ENCODE measurements at regions not wholly inside any gene's neighbourhood (a gene's known extent, or its start where the extent isn't known, plus 50 kb on each side); places are given as distances from the start of the nearest gene placed in this dataset.

DNA sequence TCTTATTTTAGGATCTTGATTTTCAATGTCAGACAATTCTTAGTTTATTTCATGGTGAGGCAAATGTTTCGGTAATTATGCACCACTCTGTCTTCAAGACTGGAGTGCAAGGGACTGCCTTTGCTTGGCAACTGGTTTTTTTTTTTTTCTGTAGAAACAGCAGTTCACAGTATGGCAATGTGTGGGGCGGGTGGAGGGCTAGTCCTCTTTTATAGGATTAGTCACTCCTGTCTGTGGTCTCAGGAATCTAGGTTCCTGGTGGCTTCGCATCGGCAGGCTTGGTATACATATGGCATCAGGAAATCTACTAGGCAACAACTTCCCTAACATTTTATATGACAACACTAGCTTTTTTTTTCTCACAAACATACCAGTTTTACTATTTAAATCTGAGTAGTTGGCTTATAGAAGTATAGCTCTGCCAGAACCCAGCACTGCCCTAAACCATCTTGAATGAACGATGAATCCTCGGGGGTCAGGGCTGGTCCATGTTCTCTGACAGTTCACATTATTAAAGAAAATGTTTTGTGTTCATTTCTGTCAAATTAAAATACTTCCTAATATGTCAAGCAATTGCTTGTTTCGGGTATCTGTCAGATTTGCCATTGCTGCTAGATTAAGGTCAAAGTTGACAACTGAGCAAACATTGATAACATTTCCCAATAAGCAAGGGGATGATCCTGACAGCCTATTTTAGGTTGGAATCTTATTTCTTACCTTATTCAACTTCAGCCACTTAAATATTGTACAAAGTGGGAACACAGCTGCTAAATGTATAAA is 289.7 kb upstream of the VSTM2A start:
- H3K27ac ChIP-seq (ENCODE audit: insufficient read depth, low read depth, low read length): no peak overlapping the region
- BruUV-seq (replicated peaks): no TSS peak
- H3K79me2 ChIP-seq (ENCODE audit: control insufficient read depth, insufficient read depth, low read length): no peaks in the 10 kb centered on the region
- H3K9ac ChIP-seq (replicated peaks; ENCODE audit: extremely low read depth, insufficient read depth, low read length): no peak overlapping the region
- H3K4me2 ChIP-seq (ENCODE audit: insufficient read depth, low read length): no peak overlapping the region
- no peaks in the 10 kb centered on the region for H4K20me1 ChIP-seq (replicated peaks; ENCODE audit: control insufficient read depth, extremely low read depth, insufficient read depth, low read length)
- no peak for DNase-seq (ENCODE audit: low read depth, low spot score)
- FAIRE-seq: no peak
- H3K9me3 ChIP-seq (replicated peaks; ENCODE audit: control insufficient read depth, insufficient read depth, low read length): no peaks in the 10 kb centered on the region
- ChIA-PET CTCF (no interaction called here), POLR2A (no interaction called here)
- H3K27me3 ChIP-seq (ENCODE audit: control insufficient read depth in 2 of 2, insufficient read depth in 2 of 2, low read length in 2 of 2): no peaks in the 10 kb centered on the region
- no peak for TF ChIP-seq JUN (IDR thresholded peaks at IDR 0.05; ENCODE audit: borderline replicate concordance, insufficient read depth, insufficient read length, low read depth)
- TF ChIP-seq EZH2 (IDR thresholded peaks at IDR 0.05; ENCODE audit: borderline replicate concordance, low read depth, low read length, severe bottlenecking): no peak
- TF ChIP-seq, protein P1, sequence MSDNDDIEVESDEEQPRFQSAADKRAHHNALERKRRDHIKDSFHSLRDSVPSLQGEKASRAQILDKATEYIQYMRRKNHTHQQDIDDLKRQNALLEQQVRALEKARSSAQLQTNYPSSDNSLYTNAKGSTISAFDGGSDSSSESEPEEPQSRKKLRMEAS (IDR thresholded peaks at IDR 0.05; ENCODE audit: insufficient read depth, insufficient read length): no peak
- dilution Hi-C loops (cut with MboI; ENCODE audit: extremely low pct_ligation_motif_present, low sequenced_read_pairs) (no loop called here), intact Hi-C loops (cut with micrococcal nuclease) (no loop called here)
- no peaks in the 10 kb centered on the region for H3K9me1 ChIP-seq (replicated peaks; ENCODE audit: control insufficient read depth, extremely low read depth, insufficient read depth, low read length)
- H3K4me1 ChIP-seq (ENCODE audit: control insufficient read depth, extremely low read depth, insufficient read depth, low read length): no peaks in the 10 kb centered on the region
- H2AFZ ChIP-seq (ENCODE audit: low read depth, low read length): no peak overlapping the region
- H3K36me3 ChIP-seq (ENCODE audit: control insufficient read depth in 2 of 2, extremely low read depth in 1 of 2, insufficient read depth in 2 of 2, low read length in 2 of 2): no peaks in the 10 kb centered on the region
- no peak overlapping the region for H3K4me3 ChIP-seq (replicated peaks in 1 of 3; ENCODE audit: insufficient read depth in 1 of 3, low read depth in 1 of 3, low read length in 3 of 3)

DNA sequence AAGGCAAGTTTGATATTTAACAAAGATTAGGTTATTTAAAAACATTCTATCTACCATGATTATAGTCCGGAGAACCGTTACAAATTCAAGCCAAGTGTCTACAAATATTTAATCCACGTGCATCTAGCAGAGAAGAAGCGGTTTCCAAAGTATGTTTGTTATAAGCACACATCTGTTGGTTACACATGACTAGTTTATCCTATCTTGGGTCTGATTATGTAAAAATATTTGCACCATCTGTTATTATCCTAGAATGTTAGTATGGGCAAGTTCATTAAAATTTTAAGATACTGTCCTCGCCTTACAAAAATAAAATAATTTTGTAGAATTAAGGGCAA is 289.2 kb upstream of the VSTM2A start:
- H3K9me1 ChIP-seq (replicated peaks; ENCODE audit: control insufficient read depth, extremely low read depth, insufficient read depth, low read length): no peaks in the 10 kb centered on the region
- no peaks in the 10 kb centered on the region for H3K36me3 ChIP-seq (ENCODE audit: control insufficient read depth in 2 of 2, extremely low read depth in 1 of 2, insufficient read depth in 2 of 2, low read length in 2 of 2)
- POLR2A ChIA-PET: no interaction called here
- no peak overlapping the region for H3K9ac ChIP-seq (replicated peaks; ENCODE audit: extremely low read depth, insufficient read depth, low read length)
- no TSS peak for BruUV-seq (replicated peaks)
- no peaks in the 10 kb centered on the region for H3K4me1 ChIP-seq (ENCODE audit: control insufficient read depth, extremely low read depth, insufficient read depth, low read length)
- H3K27ac ChIP-seq (ENCODE audit: insufficient read depth, low read depth, low read length): no peak overlapping the region
- no peaks in the 10 kb centered on the region for H3K9me3 ChIP-seq (replicated peaks; ENCODE audit: control insufficient read depth, insufficient read depth, low read length)
- dilution Hi-C loops (cut with MboI; ENCODE audit: extremely low pct_ligation_motif_present, low sequenced_read_pairs) (no loop called here), intact Hi-C loops (cut with micrococcal nuclease) (no loop called here)
- TF ChIP-seq EZH2 (IDR thresholded peaks at IDR 0.05; ENCODE audit: borderline replicate concordance, low read depth, low read length, severe bottlenecking): no peak
- no peak for TF ChIP-seq FOS (IDR thresholded peaks at IDR 0.05; ENCODE audit: borderline replicate concordance, insufficient read depth, low read length)
- TF ChIP-seq, protein P1 (IDR thresholded peaks at IDR 0.05; ENCODE audit: insufficient read depth, insufficient read length): no peak
- no peak for TF ChIP-seq POLR2AphosphoS5 (IDR thresholded peaks at IDR 0.05; ENCODE audit: insufficient read depth, low read depth, low read length)
- no peak for TF ChIP-seq JUN (IDR thresholded peaks at IDR 0.05; ENCODE audit: borderline replicate concordance, insufficient read depth, insufficient read length, low read depth)
- TF ChIP-seq, protein P2, sequence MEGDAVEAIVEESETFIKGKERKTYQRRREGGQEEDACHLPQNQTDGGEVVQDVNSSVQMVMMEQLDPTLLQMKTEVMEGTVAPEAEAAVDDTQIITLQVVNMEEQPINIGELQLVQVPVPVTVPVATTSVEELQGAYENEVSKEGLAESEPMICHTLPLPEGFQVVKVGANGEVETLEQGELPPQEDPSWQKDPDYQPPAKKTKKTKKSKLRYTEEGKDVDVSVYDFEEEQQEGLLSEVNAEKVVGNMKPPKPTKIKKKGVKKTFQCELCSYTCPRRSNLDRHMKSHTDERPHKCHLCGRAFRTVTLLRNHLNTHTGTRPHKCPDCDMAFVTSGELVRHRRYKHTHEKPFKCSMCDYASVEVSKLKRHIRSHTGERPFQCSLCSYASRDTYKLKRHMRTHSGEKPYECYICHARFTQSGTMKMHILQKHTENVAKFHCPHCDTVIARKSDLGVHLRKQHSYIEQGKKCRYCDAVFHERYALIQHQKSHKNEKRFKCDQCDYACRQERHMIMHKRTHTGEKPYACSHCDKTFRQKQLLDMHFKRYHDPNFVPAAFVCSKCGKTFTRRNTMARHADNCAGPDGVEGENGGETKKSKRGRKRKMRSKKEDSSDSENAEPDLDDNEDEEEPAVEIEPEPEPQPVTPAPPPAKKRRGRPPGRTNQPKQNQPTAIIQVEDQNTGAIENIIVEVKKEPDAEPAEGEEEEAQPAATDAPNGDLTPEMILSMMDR (IDR thresholded peaks at IDR 0.05; ENCODE audit: extremely low read depth in 1 of 2, insufficient read depth in 1 of 2, low read depth in 1 of 2, low read length in 2 of 2): no peak
- TF ChIP-seq POLR2A (IDR thresholded peaks at IDR 0.05; ENCODE audit: low read depth, low read length): no peak
- no peak for TF ChIP-seq GATA2 (IDR thresholded peaks at IDR 0.05; ENCODE audit: insufficient read depth, insufficient read length, low read depth, low read length)
- no peak for TF ChIP-seq MYC (IDR thresholded peaks at IDR 0.05; ENCODE audit: low read depth, low read length)
- FAIRE-seq: no peak
- no peaks in the 10 kb centered on the region for H3K27me3 ChIP-seq (ENCODE audit: control insufficient read depth in 2 of 2, insufficient read depth in 2 of 2, low read length in 2 of 2)
- no peak for DNase-seq (ENCODE audit: low read depth, low spot score)
- CTCF ChIA-PET: no interaction called here
- H2AFZ ChIP-seq (ENCODE audit: low read depth, low read length): no peak overlapping the region
- H4K20me1 ChIP-seq (replicated peaks; ENCODE audit: control insufficient read depth, extremely low read depth, insufficient read depth, low read length): no peaks in the 10 kb centered on the region
- no peak overlapping the region for H3K4me2 ChIP-seq (ENCODE audit: insufficient read depth, low read length)
- H3K4me3 ChIP-seq (replicated peaks in 1 of 3; ENCODE audit: insufficient read depth in 1 of 3, low read depth in 1 of 3, low read length in 3 of 3): no peak overlapping the region
- no peaks in the 10 kb centered on the region for H3K79me2 ChIP-seq (ENCODE audit: control insufficient read depth, insufficient read depth, low read length)

All from endothelial cell of umbilical vein (primary cell).